HEK293 (cell line): ENCODE measurements at regions not wholly inside any gene's neighbourhood (a gene's known extent, or its start where the extent isn't known, plus 50 kb on each side); places are given as distances from the start of the nearest gene placed in this dataset.

Experiments used
- OSR2 ChIP-seq: fragments of 450-650 bp; formaldehyde crosslinking; IDR thresholded peaks from 2 replicates; pipeline ENCODE4 v1.5.1; 2016; ENCODE audit warnings: missing biosample characterization, missing genetic modification characterization
- ZBTB21 ChIP-seq: fragments of 450-650 bp; formaldehyde crosslinking; IDR thresholded peaks from 2 replicates; pipeline ENCODE4 v1.5.1; 2017; ENCODE audit warnings: missing biosample characterization, missing genetic modification characterization
- ZNF114 ChIP-seq: fragments of 450-650 bp; formaldehyde crosslinking; IDR thresholded peaks from 2 replicates; pipeline ENCODE4 v1.5.0; 2017; ENCODE audit warnings: missing biosample characterization, missing genetic modification characterization
- ZNF274 ChIP-seq, 2 experiments: fragments of 200-500 bp in 1 of 2; fragments of 450-650 bp in 1 of 2; sonication (Bioruptor generic) in 1 of 2; formaldehyde crosslinking in 1 of 2; IDR thresholded peaks; 2 replicates each; pipeline versions ENCODE4 v1.5.1 to v1.6.1; 2014 to 2016; ENCODE audit warnings: borderline replicate concordance in 1 of 2, inconsistent platforms in 1 of 2, low read length in 1 of 2, missing biosample characterization in 1 of 2, missing genetic modification characterization in 1 of 2
- ZNF350 ChIP-seq: fragments of 450-650 bp; formaldehyde crosslinking; IDR thresholded peaks from 2 replicates; pipeline ENCODE4 v1.5.0; 2017; ENCODE audit warnings: missing biosample characterization, mild to moderate bottlenecking, missing genetic modification characterization
- ZNF571 ChIP-seq: fragments of 450-650 bp; formaldehyde crosslinking; IDR thresholded peaks from 2 replicates; pipeline ENCODE4 v1.5.0; 2017; ENCODE audit warnings: missing biosample characterization, missing genetic modification characterization
- ZNF610 ChIP-seq: fragments of 450-650 bp; formaldehyde crosslinking; IDR thresholded peaks from 2 replicates; pipeline ENCODE4 v1.5.1; 2016; ENCODE audit warnings: missing biosample characterization, missing genetic modification characterization, borderline replicate concordance
- ZNF701 ChIP-seq: fragments of 450-650 bp; formaldehyde crosslinking; IDR thresholded peaks from 2 replicates; pipeline ENCODE4 v1.5.1; 2016; ENCODE audit warnings: missing biosample characterization, missing genetic modification characterization
- TF ChIP-seq, protein P1 (sequence below): fragments of 450-650 bp; formaldehyde crosslinking; IDR thresholded peaks from 2 replicates; pipeline ENCODE4 v1.5.1; 2016; ENCODE audit warnings: missing biosample characterization, missing genetic modification characterization
- TF ChIP-seq, protein P2 (sequence below): fragments of 450-650 bp; formaldehyde crosslinking; IDR thresholded peaks from 2 replicates; pipeline ENCODE4 v1.5.1; 2017; ENCODE audit warnings: missing biosample characterization, missing genetic modification characterization
- TF ChIP-seq, protein P3 (sequence below): fragments of 450-650 bp; formaldehyde crosslinking; IDR thresholded peaks from 2 replicates; pipeline ENCODE4 v1.5.1; 2016; ENCODE audit warnings: missing biosample characterization, missing genetic modification characterization

DNA sequence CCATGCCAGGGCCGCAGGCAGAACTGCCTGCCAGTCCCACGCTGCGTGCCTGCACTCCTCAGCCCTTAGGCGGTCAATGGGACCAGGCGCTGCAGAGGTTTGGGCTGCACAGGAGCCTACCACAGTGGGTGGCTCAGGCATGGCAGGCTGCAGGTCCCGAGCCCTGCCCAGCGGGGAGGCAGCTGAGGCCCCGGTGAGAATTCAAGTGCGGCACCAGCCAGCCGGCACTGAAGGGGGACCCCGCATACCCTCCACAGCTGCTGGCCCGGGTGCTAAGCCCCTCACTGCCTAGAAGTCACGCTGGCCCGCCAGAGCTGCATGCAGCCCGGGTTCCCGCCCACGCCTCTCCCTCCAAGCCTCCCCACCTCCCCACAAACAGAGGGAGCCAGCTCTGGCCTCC is 302.5 kb upstream of the UGT8 start:
- TF ChIP-seq ZBTB21 (no peak), ZNF610 (no peak), ZNF350 (tag by site-specific recombination) (no peak), OSR2 (tag by site-specific recombination) (no peak), ZNF274 (IDR thresholded peaks at IDR 0.05; ENCODE audit: low read length) (no peak), ZNF274 (tag by site-specific recombination; IDR thresholded peaks at IDR 0.05; ENCODE audit: borderline replicate concordance) (no peak), ZNF701 (no peak), ZNF571 (tag by site-specific recombination) (no peak), ZNF114 (tag by site-specific recombination) (no peak)
- TF ChIP-seq, protein P1, sequence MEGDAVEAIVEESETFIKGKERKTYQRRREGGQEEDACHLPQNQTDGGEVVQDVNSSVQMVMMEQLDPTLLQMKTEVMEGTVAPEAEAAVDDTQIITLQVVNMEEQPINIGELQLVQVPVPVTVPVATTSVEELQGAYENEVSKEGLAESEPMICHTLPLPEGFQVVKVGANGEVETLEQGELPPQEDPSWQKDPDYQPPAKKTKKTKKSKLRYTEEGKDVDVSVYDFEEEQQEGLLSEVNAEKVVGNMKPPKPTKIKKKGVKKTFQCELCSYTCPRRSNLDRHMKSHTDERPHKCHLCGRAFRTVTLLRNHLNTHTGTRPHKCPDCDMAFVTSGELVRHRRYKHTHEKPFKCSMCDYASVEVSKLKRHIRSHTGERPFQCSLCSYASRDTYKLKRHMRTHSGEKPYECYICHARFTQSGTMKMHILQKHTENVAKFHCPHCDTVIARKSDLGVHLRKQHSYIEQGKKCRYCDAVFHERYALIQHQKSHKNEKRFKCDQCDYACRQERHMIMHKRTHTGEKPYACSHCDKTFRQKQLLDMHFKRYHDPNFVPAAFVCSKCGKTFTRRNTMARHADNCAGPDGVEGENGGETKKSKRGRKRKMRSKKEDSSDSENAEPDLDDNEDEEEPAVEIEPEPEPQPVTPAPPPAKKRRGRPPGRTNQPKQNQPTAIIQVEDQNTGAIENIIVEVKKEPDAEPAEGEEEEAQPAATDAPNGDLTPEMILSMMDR = no peak
- TF ChIP-seq, protein P2, sequence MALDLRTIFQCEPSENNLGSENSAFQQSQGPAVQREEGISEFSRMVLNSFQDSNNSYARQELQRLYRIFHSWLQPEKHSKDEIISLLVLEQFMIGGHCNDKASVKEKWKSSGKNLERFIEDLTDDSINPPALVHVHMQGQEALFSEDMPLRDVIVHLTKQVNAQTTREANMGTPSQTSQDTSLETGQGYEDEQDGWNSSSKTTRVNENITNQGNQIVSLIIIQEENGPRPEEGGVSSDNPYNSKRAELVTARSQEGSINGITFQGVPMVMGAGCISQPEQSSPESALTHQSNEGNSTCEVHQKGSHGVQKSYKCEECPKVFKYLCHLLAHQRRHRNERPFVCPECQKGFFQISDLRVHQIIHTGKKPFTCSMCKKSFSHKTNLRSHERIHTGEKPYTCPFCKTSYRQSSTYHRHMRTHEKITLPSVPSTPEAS (tag by site-specific recombination) = no peak
- TF ChIP-seq, protein P3, sequence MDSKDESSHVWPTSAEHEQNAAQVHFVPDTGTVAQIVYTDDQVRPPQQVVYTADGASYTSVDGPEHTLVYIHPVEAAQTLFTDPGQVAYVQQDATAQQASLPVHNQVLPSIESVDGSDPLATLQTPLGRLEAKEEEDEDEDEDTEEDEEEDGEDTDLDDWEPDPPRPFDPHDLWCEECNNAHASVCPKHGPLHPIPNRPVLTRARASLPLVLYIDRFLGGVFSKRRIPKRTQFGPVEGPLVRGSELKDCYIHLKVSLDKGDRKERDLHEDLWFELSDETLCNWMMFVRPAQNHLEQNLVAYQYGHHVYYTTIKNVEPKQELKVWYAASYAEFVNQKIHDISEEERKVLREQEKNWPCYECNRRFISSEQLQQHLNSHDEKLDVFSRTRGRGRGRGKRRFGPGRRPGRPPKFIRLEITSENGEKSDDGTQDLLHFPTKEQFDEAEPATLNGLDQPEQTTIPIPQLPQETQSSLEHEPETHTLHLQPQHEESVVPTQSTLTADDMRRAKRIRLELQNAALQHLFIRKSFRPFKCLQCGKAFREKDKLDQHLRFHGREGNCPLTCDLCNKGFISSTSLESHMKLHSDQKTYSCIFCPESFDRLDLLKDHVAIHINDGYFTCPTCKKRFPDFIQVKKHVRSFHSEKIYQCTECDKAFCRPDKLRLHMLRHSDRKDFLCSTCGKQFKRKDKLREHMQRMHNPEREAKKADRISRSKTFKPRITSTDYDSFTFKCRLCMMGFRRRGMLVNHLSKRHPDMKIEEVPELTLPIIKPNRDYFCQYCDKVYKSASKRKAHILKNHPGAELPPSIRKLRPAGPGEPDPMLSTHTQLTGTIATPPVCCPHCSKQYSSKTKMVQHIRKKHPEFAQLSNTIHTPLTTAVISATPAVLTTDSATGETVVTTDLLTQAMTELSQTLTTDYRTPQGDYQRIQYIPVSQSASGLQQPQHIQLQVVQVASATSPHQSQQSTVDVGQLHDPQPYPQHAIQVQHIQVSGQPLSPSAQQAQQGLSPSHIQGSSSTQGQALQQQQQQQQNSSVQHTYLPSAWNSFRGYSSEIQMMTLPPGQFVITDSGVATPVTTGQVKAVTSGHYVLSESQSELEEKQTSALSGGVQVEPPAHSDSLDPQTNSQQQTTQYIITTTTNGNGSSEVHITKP (tag by site-specific recombination) = no peak
